ENCODE measurements at regions not wholly inside any gene's neighbourhood (a gene's known extent, or its start where the extent isn't known, plus 50 kb on each side); places are given as distances from the start of the nearest gene placed in this dataset.

GRCh38 chr11:134737563-134738510, 325.8 kb upstream of the B3GAT1 start:
- TF ChIP-seq CHD1 (IDR thresholded peaks at IDR 0.05; ENCODE audit: low read length) (no peak), POLR2A (conservative IDR thresholded peaks at IDR 0.05) (no peak), SOX6 (IDR thresholded peaks at IDR 0.05) (no peak), ZNF274 (IDR thresholded peaks at IDR 0.05; ENCODE audit: borderline replicate concordance, low read depth, low read length) (no peak), EZH2 (IDR thresholded peaks at IDR 0.05; ENCODE audit: borderline replicate concordance, low read depth, low read length) (no peak), PTBP1 (IDR thresholded peaks at IDR 0.05; ENCODE audit: low read depth, low read length) (no peak), SAFB2 (IDR thresholded peaks at IDR 0.05; ENCODE audit: borderline replicate concordance, low read depth, low read length, severe bottlenecking) (no peak), MAFK (IDR thresholded peaks at IDR 0.05; ENCODE audit: low read length) (no peak), CTCF (IDR thresholded peaks at IDR 0.05 in 2 of 3, conservative IDR thresholded peaks at IDR 0.05 in 1 of 3; ENCODE audit: insufficient read depth in 2 of 3, low read depth in 1 of 3, low read length in 3 of 3) (no peak), ATF4 (CRISPR knock-in tag; IDR thresholded peaks at IDR 0.05) (no peak), BRF2 (IDR thresholded peaks at IDR 0.05; ENCODE audit: borderline replicate concordance, insufficient read depth, insufficient read length) (no peak), POLR2AphosphoS5 (IDR thresholded peaks at IDR 0.05; ENCODE audit: control insufficient read depth, insufficient read depth, low read depth, low read length) (no peak)
